GM21576 (cell line): ENCODE measurements at regions not wholly inside any gene's neighbourhood (a gene's known extent, or its start where the extent isn't known, plus 50 kb on each side); places are given as distances from the start of the nearest gene placed in this dataset.
"Not testable (repeated sequence)": the region's sequence is repeated elsewhere in the genome, so short reads cannot be mapped to it uniquely, and the experiment has no call there.

ENCODE experiments used
- ATAC-seq: cut with Tn5 transposase; IDR thresholded peaks from one replicate; pipeline ENCODE4 v1.9.1; 2021; ENCODE audit warnings: mild to moderate bottlenecking, moderate library complexity; ENCODE audit not compliant: unreplicated experiment

GRCh38 chr12:62010331-62010906 lies 249.8 kb upstream of the USP15 start:
- ATAC-seq, result not testable (repeated sequence)

- ATAC-seq, result not testable (repeated sequence)
Observed at GRCh38 chr12:62010973-62011372, 249.2 kb upstream of the USP15 start.

- no peak for ATAC-seq
Observed at GRCh38 chr12:62014330-62014729, 245.9 kb upstream of the USP15 start.

- no peak for ATAC-seq
Observed at GRCh38 chr12:62016021-62016420, 244.2 kb upstream of the USP15 start.

- no peak for ATAC-seq
Observed at GRCh38 chr12:62021808-62022207, 238.4 kb upstream of the USP15 start.

GRCh38 chr12:62028536-62028935 lies 231.7 kb upstream of the USP15 start:
- ATAC-seq, result no peak

- no peak for ATAC-seq
Observed at GRCh38 chr12:62032870-62033269, 227.3 kb upstream of the USP15 start.

- no peak for ATAC-seq
Observed at GRCh38 chr12:62044450-62045135, 215.6 kb upstream of the USP15 start.

- no peak for ATAC-seq
Observed at GRCh38 chr12:62045211-62045610, 215.0 kb upstream of the USP15 start.

- no peak for ATAC-seq
Observed at GRCh38 chr12:62050785-62051184, 209.4 kb upstream of the USP15 start.

GRCh38 chr12:62069976-62070375 lies 190.2 kb upstream of the USP15 start:
- ATAC-seq, result no peak

GRCh38 chr12:62073236-62073635 lies 187.0 kb upstream of the USP15 start:
- ATAC-seq, result not testable (repeated sequence)

- ATAC-seq, result peak; percentile 72
Observed at GRCh38 chr12:62075870-62076269, 184.3 kb upstream of the USP15 start.

- ATAC-seq, result no peak
Observed at GRCh38 chr12:62078020-62078419, 182.2 kb upstream of the USP15 start.

GRCh38 chr12:62082448-62082847 lies 177.8 kb upstream of the USP15 start:
- ATAC-seq, result no peak

- ATAC-seq, result no peak
Observed at GRCh38 chr12:62098132-62098531, 162.1 kb upstream of the USP15 start.

- ATAC-seq, result no peak
Observed at GRCh38 chr12:62103748-62104147, 156.5 kb upstream of the USP15 start.

GRCh38 chr12:62106547-62107185 lies 153.5 kb upstream of the USP15 start:
- no peak for ATAC-seq

- ATAC-seq, result no peak
Observed at GRCh38 chr12:62113366-62114011, 146.7 kb upstream of the USP15 start.

GRCh38 chr12:62116986-62117385 lies 143.2 kb upstream of the USP15 start:
- ATAC-seq, result no peak

GRCh38 chr12:62123721-62124203 lies 136.4 kb upstream of the USP15 start:
- ATAC-seq, result peak; percentile 87

GRCh38 chr12:62127516-62127915 lies 132.7 kb upstream of the USP15 start:
- ATAC-seq, result no peak
